K562 (cell line): ENCODE measurements at regions not wholly inside any gene's neighbourhood (a gene's known extent, or its start where the extent isn't known, plus 50 kb on each side); places are given as distances from the start of the nearest gene placed in this dataset.

Source experiments
- ATAC-seq: fragments of 200-7000 bp; cut with Tn5 transposase; 3 replicates; pipeline ENCODE4 v1.9.1; 2020; ENCODE audit warnings: moderate library complexity
- BruUV-seq: library from RNA; stranded (reverse); fragments of 400-500 nt; replicated peaks from 2 replicates; lab custom pipeline; 2021; lab: Mats Ljungman, UMichigan
- CTCF ChIA-PET: fragments of 300-600 bp; formaldehyde crosslinking; extraction: SDS; loops from one replicate; lab custom pipeline; 2021; ENCODE audit warnings: low intra/inter-chr PET ratio; lab: Yijun Ruan, JAX
- POLR2A ChIA-PET: fragments of 300-600, 350-650 bp; sonication (Branson Sonifier 250); formaldehyde crosslinking; extraction: SDS; loops from one replicate; lab custom pipeline; 2021; ENCODE audit warnings: antibody characterized with exemption, inconsistent platforms; lab: Yijun Ruan, JAX
- DNase-seq, 4 experiments: peaks; one replicate each; pipeline versions ENCODE4 v3.0.0 to v3.0.0-alpha.2; 2011 to 2018; ENCODE audit warnings: low spot score in 3 of 4, mixed read lengths in 3 of 4; ENCODE audit errors: extremely low read depth in 1 of 4
- FAIRE-seq: peaks from 2 replicates; lab custom pipeline; 2011; peaks lifted over from hg19 to GRCh38; lab: Jason Lieb, UNC
- H2AFZ ChIP-seq: 2 replicates; pipeline ENCODE4 v1.6.0; 2011; ENCODE audit warnings: low read depth, low read length, control low read depth, inconsistent platforms
- H3K27ac ChIP-seq: fragments of 200-600 bp; 3 replicates; pipeline ENCODE4 v1.8.0; 2011; ENCODE audit warnings: low read depth, mild to moderate bottlenecking, control low read depth, inconsistent platforms, low read length, moderate library complexity, mixed read lengths; ENCODE audit errors: extremely low read depth
- H3K27me3 ChIP-seq, 2 experiments: fragments of 300-600 bp in 1 of 2; 2 replicates in 1 of 2; 3 replicates in 1 of 2; pipeline versions ENCODE4 v1.6.0 to v1.8.0; 2011; ENCODE audit warnings: inconsistent platforms in 2 of 2, low read length in 2 of 2, mild to moderate bottlenecking in 1 of 2, mixed read lengths in 1 of 2, moderate library complexity in 1 of 2; ENCODE audit not compliant: control insufficient read depth in 2 of 2, insufficient read depth in 2 of 2
- H3K36me3 ChIP-seq: fragments of 300-600 bp; 3 replicates; pipeline ENCODE4 v1.8.0; 2011; ENCODE audit warnings: mild to moderate bottlenecking, low read length, inconsistent platforms; ENCODE audit not compliant: control insufficient read depth, insufficient read depth
- H3K4me1 ChIP-seq, 2 experiments: fragments of 200-600 bp in 1 of 2; replicated peaks in 1 of 2; 2 replicates in 1 of 2; 3 replicates in 1 of 2; pipeline versions ENCODE4 v1.5.1 to v1.8.0; 2011; ENCODE audit warnings: inconsistent platforms in 2 of 2, low read length in 2 of 2, mild to moderate bottlenecking in 1 of 2, mixed read lengths in 1 of 2, moderate library complexity in 1 of 2; ENCODE audit not compliant: control insufficient read depth in 2 of 2, insufficient read depth in 2 of 2
- H3K4me2 ChIP-seq: 2 replicates; pipeline ENCODE4 v1.6.1; 2011; ENCODE audit warnings: low read length, control low read depth, inconsistent platforms, mixed read lengths; ENCODE audit not compliant: insufficient read depth
- H3K4me3 ChIP-seq: fragments of 200-600 bp; sonication (generic), shearing (Covaris generic); 2 replicates; pipeline ENCODE4 v1.5.1; 2016; ENCODE audit warnings: control low read depth, inconsistent platforms
- H3K79me2 ChIP-seq: fragments of 200-600 bp; 3 replicates; pipeline ENCODE4 v1.8.0; 2011; ENCODE audit warnings: low read length, inconsistent platforms; ENCODE audit not compliant: control insufficient read depth, insufficient read depth
- H3K9ac ChIP-seq, 2 experiments: 2 replicates each; pipeline versions ENCODE4 v1.6.0 to v1.6.1; 2011; ENCODE audit warnings: low read depth in 2 of 2, low read length in 2 of 2, control low read depth in 1 of 2, inconsistent platforms in 1 of 2, mild to moderate bottlenecking in 1 of 2, mixed read lengths in 1 of 2; ENCODE audit not compliant: insufficient read depth in 1 of 2
- H3K9me1 ChIP-seq: one replicate; pipeline ENCODE4 v1.6.0; 2011; ENCODE audit warnings: inconsistent platforms, mild to moderate bottlenecking, low read length, moderate library complexity; ENCODE audit not compliant: control insufficient read depth, insufficient read depth
- H3K9me3 ChIP-seq: replicated peaks from 2 replicates; pipeline ENCODE4 v1.5.1; 2011; ENCODE audit warnings: low read depth, low read length, inconsistent platforms; ENCODE audit not compliant: control insufficient read depth, insufficient read depth
- H4K20me1 ChIP-seq: replicated peaks from 2 replicates; pipeline ENCODE4 v1.6.1; 2011; ENCODE audit warnings: low read length, inconsistent platforms, mixed read lengths; ENCODE audit not compliant: control insufficient read depth, insufficient read depth
- BHLHE40 ChIP-seq: IDR thresholded peaks from 2 replicates; pipeline ENCODE4 v1.6.1; 2011; ENCODE audit warnings: low read length, improper control_type of control experiment
- EHMT2 ChIP-seq: fragments of 450-650 bp; IDR thresholded peaks from 2 replicates; pipeline ENCODE4 v1.6.1; 2018; ENCODE audit warnings: antibody characterized with exemption
- ELF2 ChIP-seq: fragments of 250-450 bp; sonication (Bioruptor Pico); IDR thresholded peaks from 2 replicates; pipeline ENCODE4 v1.5.0; 2021; ENCODE audit warnings: mild to moderate bottlenecking
- ELF4 ChIP-seq: fragments of 450-650 bp; formaldehyde crosslinking; IDR thresholded peaks from 2 replicates; pipeline ENCODE4 v1.4.0; 2022; ENCODE audit warnings: missing genetic modification characterization
- ESRRA ChIP-seq: fragments of 450-650 bp; IDR thresholded peaks from 2 replicates; pipeline ENCODE4 v1.6.1; 2014; ENCODE audit warnings: low read depth, mild to moderate bottlenecking, moderate library complexity, borderline replicate concordance
- MCM7 ChIP-seq, 2 experiments: fragments of 450-650 bp; IDR thresholded peaks; 2 replicates each; pipeline ENCODE4 v1.6.1; 2016 to 2018
- MTA2 ChIP-seq: fragments of 450-650 bp; IDR thresholded peaks from 2 replicates; pipeline ENCODE4 v1.6.1; 2016; ENCODE audit warnings: low read depth
- OTX1 ChIP-seq: fragments of 450-650 bp; formaldehyde crosslinking; IDR thresholded peaks from 2 replicates; pipeline ENCODE4 v1.4.0; 2022; ENCODE audit warnings: mild to moderate bottlenecking
- PHTF2 ChIP-seq: fragments of 250-450 bp; sonication (Bioruptor Pico); IDR thresholded peaks from 2 replicates; pipeline ENCODE4 v1.5.0; 2021; ENCODE audit warnings: mild to moderate bottlenecking
- PRMT5 ChIP-seq: sonication (generic); formaldehyde crosslinking; IDR thresholded peaks from 2 replicates; pipeline ENCODE4 v1.5.0; 2020; ENCODE audit warnings: missing genetic modification reagents
- PTRF ChIP-seq: fragments of 450-650 bp; IDR thresholded peaks from 2 replicates; pipeline ENCODE4 v1.6.1; 2016; ENCODE audit warnings: mild to moderate bottlenecking, missing genetic modification characterization, missing compliant biosample characterization
- SIX5 ChIP-seq, 2 experiments: IDR thresholded peaks; 2 replicates each; pipeline ENCODE4 v1.6.1; 2011; ENCODE audit warnings: low read length in 2 of 2, borderline replicate concordance in 1 of 2, low read depth in 1 of 2, mild to moderate bottlenecking in 1 of 2, moderate library complexity in 1 of 2; ENCODE audit not compliant: insufficient read depth in 1 of 2
- SMAD3 ChIP-seq: fragments of 450-650 bp; formaldehyde crosslinking; conservative IDR thresholded peaks from 2 replicates; pipeline ENCODE4 v1.4.0; 2020; ENCODE audit warnings: mild to moderate bottlenecking
- U2AF1 ChIP-seq: fragments of 200-400 bp; formaldehyde crosslinking; optimal IDR thresholded peaks from 2 replicates; pipeline ENCODE3; 2017; ENCODE audit warnings: mild to moderate bottlenecking, low read depth, low read length, moderate library complexity
- ZFP36 ChIP-seq: fragments of 150-350 bp; IDR thresholded peaks from 2 replicates; pipeline ENCODE4 v1.6.1; 2018; ENCODE audit warnings: low read length, low read depth; ENCODE audit not compliant: partially characterized antibody
- ZNF695 ChIP-seq: fragments of 450-650 bp; formaldehyde crosslinking; IDR thresholded peaks from 2 replicates; pipeline ENCODE4 v1.4.0; 2020; ENCODE audit warnings: mild to moderate bottlenecking, moderate library complexity
- ZNF764 ChIP-seq: fragments of 250-450 bp; sonication (Bioruptor Pico); IDR thresholded peaks from 2 replicates; pipeline ENCODE4 v1.4.0; 2020; ENCODE audit warnings: low read depth, mild to moderate bottlenecking, moderate library complexity
- in situ Hi-C: fragments of 300-500 bp; cut with MboI; formaldehyde crosslinking; loops from 4 replicates; pipeline ENCODE4 v1.15.0; 2018; ENCODE audit warnings: inconsistent platforms, mixed read lengths
- intact Hi-C: fragments of 100-400 bp; cut with micrococcal nuclease; formaldehyde crosslinking; loops from 2 replicates; pipeline ENCODE4 v1.14.2; 2022
- TF ChIP-seq, protein P1 (sequence below): fragments of 250-450 bp; sonication (Bioruptor Pico); IDR thresholded peaks from 2 replicates; pipeline ENCODE4 v1.5.0; 2021
- TF ChIP-seq, protein P2 (sequence below): fragments of 250-450 bp; sonication (Bioruptor Pico); IDR thresholded peaks from 2 replicates; pipeline ENCODE4 v1.5.0; 2021; ENCODE audit warnings: mild to moderate bottlenecking, moderate library complexity
- TF ChIP-seq, protein P3 (sequence below): fragments of 200-800 bp; sonication (Bioruptor generic); IDR thresholded peaks from 2 replicates; pipeline ENCODE4 v1.6.1; 2017; ENCODE audit warnings: missing genetic modification characterization, missing compliant biosample characterization

DNA sequence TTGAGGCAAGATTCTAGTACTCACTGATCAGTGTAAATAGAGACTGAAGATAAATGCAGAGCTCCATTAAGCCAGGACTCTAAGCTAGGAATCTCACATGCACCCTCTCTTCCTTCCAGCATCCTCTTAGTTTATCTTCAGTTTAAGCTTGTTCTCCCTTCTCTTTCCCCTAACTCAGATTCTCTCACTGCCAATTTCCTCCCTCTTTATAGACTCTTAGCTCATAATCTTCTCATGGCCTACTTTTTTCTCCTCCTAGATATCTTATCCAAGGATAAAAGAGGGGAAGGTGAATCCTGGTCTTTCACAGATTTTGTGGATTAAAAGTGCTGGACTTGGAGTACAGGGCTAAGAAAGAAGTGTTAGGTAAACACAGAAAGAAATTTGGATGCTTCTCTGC is 108.9 kb upstream of the TENM3 start:
- no peaks in the 10 kb centered on the region for H3K9me1 ChIP-seq
- H3K27ac ChIP-seq, result no peak overlapping the region
- intact Hi-C loops, result no loop called here
- H3K9ac ChIP-seq, result no peak overlapping the region
- H3K36me3 ChIP-seq, result no peaks in the 10 kb centered on the region
- CTCF ChIA-PET, result no interaction called here
- in situ Hi-C loops, result no loop called here
- H2AFZ ChIP-seq, result no peak overlapping the region
- H3K27me3 ChIP-seq, result no peaks in the 10 kb centered on the region
- H3K4me3 ChIP-seq, result no peak overlapping the region
- FAIRE-seq (no peak), DNase-seq (no peak), ATAC-seq (no peak)
- no peaks in the 10 kb centered on the region for H3K4me1 ChIP-seq
- BruUV-seq, result no TSS peak
- no peak overlapping the region for H3K4me2 ChIP-seq
- H3K79me2 ChIP-seq, result no peaks in the 10 kb centered on the region
- no peaks in the 10 kb centered on the region for H3K9me3 ChIP-seq
- no peak for TF ChIP-seq MTA2
- TF ChIP-seq, protein P1, sequence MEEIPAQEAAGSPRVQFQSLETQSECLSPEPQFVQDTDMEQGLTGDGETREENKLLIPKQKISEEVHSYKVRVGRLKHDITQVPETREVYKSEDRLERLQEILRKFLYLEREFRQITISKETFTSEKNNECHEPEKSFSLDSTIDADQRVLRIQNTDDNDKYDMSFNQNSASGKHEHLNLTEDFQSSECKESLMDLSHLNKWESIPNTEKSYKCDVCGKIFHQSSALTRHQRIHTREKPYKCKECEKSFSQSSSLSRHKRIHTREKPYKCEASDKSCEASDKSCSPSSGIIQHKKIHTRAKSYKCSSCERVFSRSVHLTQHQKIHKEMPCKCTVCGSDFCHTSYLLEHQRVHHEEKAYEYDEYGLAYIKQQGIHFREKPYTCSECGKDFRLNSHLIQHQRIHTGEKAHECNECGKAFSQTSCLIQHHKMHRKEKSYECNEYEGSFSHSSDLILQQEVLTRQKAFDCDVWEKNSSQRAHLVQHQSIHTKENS (CRISPR knock-in tag), result no peak
- no peak for TF ChIP-seq EHMT2
- TF ChIP-seq, protein P2, sequence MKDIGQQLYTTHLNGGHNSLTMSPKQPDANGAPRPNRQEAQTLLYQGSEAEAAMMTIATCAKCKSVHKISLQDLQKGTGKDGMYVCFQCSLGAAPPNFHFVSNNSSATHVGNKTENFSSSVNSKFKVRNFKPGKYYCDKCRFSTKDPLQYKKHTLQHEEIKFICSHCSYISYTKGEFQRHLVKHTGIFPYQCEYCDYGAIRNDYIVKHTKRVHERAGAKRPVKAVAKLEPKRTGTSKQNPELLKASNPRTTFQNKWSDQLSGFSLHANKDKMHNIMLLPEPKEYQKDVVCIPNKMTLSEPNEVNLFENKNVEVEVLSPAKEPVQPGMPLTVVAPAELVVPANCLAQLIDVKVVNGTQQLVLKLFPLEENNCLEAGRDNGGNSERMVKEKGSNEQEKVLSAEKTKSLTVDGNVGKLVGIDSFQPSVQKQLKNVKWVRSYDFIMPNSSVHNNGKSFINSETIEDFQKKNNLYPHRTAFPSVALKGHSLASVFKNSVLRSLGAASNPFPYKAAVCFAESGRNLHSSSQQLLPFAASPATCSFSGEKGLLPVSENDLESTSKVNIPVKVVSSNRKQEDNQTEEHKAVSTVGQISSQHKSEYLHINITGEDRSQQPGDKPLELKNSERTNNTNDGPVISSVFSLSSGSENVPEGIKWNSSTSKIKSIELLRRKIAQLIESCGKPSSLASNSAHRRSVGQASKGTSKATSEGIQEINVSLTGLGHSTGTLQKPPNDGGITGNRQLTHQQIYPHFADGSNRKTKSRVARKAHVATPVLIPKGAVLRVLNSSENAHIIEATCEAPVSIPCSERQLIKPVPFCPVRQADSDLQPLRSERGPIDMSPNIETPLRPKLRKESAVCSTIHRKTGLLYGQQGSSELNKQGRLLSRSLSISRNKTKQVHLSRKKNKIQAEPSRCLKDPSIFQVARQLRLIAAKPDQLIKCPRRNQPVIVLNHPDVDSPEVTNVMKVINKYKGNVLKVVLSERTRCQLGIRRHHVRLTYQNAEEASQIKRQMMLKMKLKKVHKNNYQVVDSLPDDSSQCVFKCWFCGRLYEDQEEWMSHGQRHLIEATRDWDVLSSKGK (CRISPR knock-in tag), result no peak
- no peak for TF ChIP-seq PTRF (tag)
- no peak for TF ChIP-seq U2AF1
- TF ChIP-seq ESRRA, result no peak
- TF ChIP-seq ELF2 (CRISPR knock-in tag), result no peak
- no peak for TF ChIP-seq PRMT5 (CRISPR knock-in tag)
- no peak for TF ChIP-seq ELF4
- TF ChIP-seq SMAD3 (CRISPR knock-in tag), result no peak
- no peak for TF ChIP-seq PHTF2 (CRISPR knock-in tag)
- no peak for TF ChIP-seq BHLHE40
- TF ChIP-seq ZFP36, result no peak
- TF ChIP-seq ZNF695 (CRISPR knock-in tag), result no peak
- TF ChIP-seq SIX5 (IDR thresholded peaks at IDR 0.05; ENCODE audit: borderline replicate concordance in 1 of 2, insufficient read depth in 1 of 2, low read depth in 1 of 2, low read length in 2 of 2), result no peak
- no peak for TF ChIP-seq OTX1 (CRISPR knock-in tag)
- TF ChIP-seq MCM7 (IDR thresholded peaks at IDR 0.05), result no peak
- TF ChIP-seq, protein P3, sequence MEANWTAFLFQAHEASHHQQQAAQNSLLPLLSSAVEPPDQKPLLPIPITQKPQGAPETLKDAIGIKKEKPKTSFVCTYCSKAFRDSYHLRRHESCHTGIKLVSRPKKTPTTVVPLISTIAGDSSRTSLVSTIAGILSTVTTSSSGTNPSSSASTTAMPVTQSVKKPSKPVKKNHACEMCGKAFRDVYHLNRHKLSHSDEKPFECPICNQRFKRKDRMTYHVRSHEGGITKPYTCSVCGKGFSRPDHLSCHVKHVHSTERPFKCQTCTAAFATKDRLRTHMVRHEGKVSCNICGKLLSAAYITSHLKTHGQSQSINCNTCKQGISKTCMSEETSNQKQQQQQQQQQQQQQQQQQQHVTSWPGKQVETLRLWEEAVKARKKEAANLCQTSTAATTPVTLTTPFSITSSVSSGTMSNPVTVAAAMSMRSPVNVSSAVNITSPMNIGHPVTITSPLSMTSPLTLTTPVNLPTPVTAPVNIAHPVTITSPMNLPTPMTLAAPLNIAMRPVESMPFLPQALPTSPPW (CRISPR knock-in tag), result no peak
- no peak for TF ChIP-seq ZNF764 (CRISPR knock-in tag)
- H4K20me1 ChIP-seq, result no peaks in the 10 kb centered on the region
- POLR2A ChIA-PET, result interaction anchor here (0.5 kb wide), 1 partner anchor 1958 kb away, joined by 3 read pairs; no protein-coding TSS in a partner anchor
